ENCODE measurements at regions not wholly inside any gene's neighbourhood (a gene's known extent, or its start where the extent isn't known, plus 50 kb on each side); places are given as distances from the start of the nearest gene placed in this dataset.

GRCh38 chr10:62528441-62528840 lies 154.3 kb downstream of the ZNF365 start:
- TF ChIP-seq CTCF (tag by site-specific recombination; IDR thresholded peaks at IDR 0.05) (no peak), ZNF248 (tag by site-specific recombination; IDR thresholded peaks at IDR 0.05) (no peak), ZBTB11 (tag by site-specific recombination; conservative IDR thresholded peaks at IDR 0.05; ENCODE audit: low read depth) (no peak), SETDB1 (IDR thresholded peaks at IDR 0.05; ENCODE audit: insufficient read length, low read length) (no peak), ZNF704 (tag by site-specific recombination; IDR thresholded peaks at IDR 0.05) (no peak), SP3 (tag by site-specific recombination; IDR thresholded peaks at IDR 0.05) (no peak), ZNF175 (tag by site-specific recombination; IDR thresholded peaks at IDR 0.05) (no peak)
